Stimulated activated CD8-positive, alpha-beta memory T cell treated with anti-CD3 and anti-CD28 coated beads, Interleukin-4, amount 100 ng/mL, for 24 hours (primary cell): ENCODE measurements at regions not wholly inside any gene's neighbourhood (a gene's known extent, or its start where the extent isn't known, plus 50 kb on each side); places are given as distances from the start of the nearest gene placed in this dataset.

Experiments
- DNase-seq: peaks from one replicate; pipeline ENCODE4 v3.0.0-alpha.2; 2020; ENCODE audit warnings: low read depth

DNA sequence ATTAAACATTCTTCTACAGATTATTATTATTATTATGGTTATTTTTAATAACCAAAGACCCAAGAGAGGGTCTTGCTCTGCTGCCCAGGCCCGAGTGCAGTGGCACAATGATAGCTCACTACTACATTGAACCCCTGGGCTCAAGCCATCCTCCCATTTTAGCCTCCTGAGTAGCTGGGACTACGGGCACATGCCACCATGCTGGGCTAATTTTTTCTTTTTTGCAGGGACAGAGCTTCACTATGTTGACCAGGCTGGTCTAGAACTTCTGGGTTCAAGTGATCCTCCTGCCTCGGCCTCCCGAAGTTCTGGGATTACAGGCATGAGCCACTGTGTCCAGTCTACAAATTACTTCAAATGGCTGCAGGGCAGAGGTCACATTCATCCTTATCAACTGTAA, 179.8 kb downstream of the KCNRG start:
- no peak for DNase-seq

DNA sequence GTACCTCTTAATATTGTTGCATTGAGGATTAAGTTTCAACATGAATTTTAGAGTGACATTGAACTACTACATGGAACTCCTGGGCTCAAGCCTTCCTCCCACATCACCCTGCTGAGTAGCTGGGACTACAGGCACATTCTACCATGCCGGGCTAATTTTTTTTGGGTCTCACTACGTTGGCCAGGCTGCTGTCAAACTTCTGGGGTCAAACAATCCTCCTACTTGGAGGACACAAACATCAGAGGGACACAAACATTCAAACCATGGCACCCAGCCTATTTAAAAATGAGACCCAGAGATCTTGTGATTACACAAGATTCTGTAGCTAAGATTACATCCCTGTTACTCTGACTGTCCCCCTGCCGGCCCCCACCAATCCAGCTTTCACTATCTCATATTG, 180.9 kb downstream of the KCNRG start:
- DNase-seq = no peak

DNA sequence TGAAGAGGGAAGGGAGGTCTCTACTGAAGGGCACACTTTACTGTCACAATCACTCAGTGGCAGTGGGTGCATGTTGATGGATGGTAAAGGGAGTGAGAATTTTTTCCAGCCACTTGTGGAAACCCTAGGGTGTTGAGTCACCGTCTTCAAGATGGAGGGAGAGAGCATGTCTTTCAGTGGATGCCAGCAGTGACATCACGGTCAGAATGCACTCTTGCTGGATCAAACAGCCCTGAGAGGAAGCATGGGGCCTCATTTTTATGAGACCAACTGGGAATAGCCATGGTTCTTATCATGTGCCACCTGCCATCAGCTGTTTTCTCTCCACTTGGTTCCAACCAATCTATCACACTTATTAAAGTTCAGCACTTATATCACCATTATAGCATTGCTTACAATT, 182.5 kb downstream of the KCNRG start:
- no peak for DNase-seq

DNA sequence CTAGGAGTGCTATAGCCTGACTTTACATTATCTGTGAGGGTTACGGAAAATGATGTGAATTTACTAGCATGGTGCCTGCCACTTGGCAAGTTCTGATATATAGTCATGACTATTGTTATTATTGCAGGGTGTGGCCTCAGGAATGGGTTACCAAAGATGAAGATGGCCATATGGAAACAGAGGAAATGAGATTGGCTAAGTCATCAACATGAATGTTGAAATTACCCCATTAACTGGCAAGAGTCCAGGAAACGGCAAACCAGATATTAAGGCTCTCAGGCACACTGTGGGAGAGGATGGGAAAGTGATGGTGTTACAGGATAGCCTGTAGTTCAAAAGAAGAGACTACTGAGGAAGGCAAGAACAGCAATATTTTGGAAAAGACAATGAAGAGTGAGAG, 183.3 kb downstream of the KCNRG start:
- no peak for DNase-seq

DNA sequence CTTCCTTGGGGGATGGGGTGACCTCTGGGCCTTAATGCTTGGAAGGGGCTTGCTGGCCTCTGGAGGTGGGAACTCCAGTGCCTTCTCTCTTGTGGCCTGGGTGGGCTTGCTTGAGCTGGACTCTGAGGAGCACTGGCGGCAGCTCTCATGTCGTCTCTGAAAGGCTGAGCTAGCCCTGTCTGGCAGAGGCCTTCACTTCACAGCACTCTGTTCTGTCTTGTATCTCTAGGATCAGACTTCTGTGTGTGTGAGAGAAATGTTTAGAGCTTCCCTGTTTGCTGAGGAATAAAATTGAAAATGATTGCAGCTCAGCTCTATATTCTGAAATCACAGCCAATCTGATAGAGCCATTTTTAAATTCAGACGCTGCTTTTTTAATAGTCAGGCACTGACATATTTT, 185.3 kb downstream of the KCNRG start:
- DNase-seq = no peak

DNA sequence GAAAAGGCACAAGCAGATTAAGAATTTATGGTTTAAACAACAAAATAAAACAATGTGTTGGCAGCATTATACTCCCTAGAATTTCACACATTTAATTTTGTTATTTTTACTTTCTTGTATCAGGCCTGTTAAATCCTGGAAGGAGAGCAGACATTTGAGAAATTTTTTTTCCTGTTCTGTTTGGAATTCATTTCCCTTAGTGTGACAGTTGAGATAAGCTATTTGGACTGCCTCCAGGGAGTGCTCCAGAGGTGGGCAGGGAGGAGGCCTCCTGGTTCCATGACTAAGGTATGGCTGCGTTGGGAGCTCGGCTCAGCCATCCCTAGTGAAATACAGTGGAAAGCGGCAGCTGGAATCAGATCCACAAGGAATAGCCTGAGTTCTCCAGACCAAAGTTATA, 185.7 kb downstream of the KCNRG start:
- no peak for DNase-seq

DNA sequence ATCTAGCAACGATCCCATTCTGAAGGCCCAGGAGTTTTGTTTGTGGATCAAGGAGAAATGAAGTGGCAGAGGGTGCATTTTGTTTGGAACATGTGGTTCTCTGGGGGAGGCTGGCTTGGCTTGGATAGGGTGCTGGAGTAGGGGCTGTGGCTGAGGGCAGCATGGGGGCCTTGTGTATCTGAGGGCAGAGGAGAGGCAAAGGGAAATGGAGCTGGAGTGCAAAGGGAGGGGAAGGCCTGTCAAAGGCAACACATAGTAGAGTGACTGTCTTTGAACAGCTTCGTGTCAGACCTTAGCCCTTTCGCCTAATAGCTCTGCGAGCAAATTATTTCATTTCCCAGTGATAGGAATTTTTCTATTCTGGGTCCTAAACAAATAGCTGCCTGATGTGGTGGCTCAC, 187.2 kb downstream of the KCNRG start:
- DNase-seq = no peak

DNA sequence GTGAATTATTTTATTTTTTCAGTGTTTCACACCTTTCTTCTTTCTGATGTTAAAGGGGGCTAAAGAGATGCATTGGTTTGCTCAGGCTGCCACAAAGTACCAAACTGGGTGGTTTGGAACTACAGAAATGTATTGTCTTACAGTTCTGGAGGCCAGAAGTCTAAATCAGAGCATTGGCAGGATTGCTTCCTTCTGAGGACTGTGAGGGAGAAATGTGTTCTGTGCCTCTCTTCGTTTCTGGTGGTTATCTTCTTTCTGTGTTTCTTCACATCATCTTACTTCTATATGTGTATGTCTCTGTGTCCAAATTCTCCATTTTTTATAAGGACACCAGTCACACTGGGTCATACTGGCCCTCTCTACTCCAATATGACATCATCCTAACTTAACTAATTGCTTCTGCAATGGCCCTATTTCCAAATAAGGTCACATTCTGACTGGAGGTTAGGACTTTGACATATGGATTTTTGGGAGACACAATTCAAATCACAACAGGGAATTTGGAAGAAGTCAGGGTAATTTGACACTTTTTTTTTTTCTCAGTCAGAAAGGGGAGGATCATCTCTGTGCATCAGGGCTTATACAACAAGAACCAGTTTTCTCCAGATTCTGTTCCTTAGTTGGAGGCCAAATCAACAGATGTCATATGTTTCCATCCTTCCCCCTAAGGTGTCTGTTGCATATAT, 188.2 kb downstream of the KCNRG start:
- no peak for DNase-seq

DNA sequence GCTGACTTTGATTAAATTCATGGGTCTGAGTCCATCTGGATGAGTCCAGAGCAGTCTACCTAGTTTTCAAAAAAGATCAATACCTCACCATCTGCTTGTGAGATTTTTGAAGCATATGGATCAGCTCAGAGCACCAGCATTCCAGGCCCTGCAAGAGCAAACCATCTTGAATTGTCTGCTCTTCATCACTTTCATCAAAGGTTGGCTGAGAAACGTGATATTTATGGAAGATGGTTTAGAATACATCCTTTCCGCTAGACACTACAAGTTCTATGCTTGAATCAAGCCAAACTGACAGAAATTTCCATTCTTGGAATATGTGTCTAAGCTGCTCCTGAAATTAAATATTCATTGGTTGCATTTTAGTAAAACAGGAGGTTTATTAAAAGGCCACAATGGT, 190.3 kb downstream of the KCNRG start:
- DNase-seq = no peak

DNA sequence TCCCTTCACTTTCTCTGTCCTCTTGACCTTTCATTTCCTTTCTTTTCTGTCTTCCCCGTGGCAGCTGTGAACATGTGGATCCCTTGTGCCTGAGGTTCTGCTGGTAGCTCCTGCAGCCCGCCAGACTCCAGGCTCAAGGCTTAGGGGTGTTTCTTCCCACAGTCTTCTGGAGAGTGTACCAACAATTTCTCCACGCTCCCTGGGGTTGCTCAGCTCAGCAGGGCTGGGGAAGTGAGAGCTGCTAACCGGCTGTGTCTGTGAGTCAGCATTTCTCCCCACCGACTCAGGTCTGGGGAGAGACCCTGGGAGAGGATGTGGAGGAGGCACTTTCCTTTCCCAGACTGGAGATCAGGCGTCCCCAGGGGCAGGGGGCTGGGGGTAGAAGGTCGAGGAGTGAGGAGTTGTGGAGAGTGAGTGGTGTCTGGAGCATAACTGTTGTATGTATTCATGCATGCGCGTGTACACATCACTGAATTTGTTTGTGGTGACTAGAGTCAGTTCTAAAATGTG, 193.6 kb downstream of the KCNRG start:
- DNase-seq = no peak

DNA sequence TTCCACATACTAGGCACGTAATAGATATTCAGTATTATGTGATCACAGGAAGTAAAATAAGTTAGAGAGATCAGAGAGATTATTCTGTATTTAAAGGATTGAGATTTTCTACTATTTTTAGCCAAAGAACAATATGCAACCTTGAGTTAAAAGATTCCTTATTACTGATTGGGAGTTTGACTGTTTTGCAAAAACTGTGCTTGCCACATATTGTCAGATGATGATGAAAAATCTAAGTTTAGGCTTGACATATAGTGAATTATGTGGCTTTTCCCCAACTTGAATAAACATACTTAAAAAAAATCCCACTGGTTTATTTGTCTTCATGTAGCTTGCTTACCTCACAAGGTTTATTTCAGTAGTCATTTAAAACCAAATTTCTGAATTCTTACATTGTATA, 194.4 kb downstream of the KCNRG start:
- DNase-seq = no peak

DNA sequence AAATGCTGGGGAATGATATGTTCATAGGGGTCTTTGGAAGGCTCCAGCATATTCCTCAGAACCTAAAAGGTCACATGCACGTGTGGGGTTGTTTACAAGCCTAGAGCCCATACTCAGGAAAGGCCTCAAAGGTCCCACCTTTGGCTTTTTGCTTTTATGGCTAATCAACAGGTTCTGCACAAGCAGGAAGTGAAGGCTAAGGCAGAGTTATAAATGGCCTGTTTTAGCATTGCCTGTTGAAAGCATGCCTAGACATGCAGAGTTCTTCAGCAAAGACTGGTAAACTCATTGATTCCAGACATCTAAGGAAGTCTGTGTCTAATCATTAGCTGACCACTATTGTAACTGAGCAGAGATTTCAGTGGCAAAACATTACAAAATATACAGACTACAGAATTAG, 198.3 kb downstream of the KCNRG start:
- DNase-seq = no peak

DNA sequence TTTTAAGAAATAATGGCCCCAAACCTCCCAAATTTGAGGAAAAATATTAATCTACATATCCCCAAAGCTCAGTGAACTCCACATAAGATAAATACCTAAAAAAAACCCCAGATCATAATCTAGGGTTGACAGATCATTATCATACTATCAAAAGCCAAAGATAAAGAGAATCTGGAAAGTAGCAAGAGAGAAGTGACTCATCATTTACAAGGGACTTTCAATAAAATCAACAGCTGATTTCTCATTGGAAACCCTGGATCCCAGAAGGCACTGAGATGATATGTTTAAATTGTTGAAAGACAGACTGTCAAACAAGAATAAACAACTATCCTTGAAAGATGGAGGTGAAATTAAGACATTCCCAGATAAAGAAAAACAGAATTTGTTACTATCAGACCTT, 199.3 kb downstream of the KCNRG start:
- no peak for DNase-seq

DNA sequence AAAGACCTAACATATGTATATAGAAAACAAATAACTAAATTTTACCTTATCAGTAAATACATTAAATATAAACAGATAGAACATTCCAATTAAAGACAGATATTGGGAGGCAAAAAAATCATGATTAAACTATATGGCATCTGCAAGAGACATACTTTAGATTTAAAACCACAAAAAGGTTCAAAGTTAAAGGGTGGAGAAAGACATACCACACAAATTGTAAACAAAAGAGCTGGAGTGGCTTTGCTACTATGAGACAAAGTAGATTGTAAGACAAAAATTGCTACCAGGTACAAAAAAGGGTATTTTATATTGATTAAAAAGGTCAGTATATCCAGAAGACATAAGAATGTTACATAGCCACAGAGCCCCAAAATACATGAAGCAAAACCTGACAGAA, 200.2 kb downstream of the KCNRG start:
- no peak for DNase-seq

DNA sequence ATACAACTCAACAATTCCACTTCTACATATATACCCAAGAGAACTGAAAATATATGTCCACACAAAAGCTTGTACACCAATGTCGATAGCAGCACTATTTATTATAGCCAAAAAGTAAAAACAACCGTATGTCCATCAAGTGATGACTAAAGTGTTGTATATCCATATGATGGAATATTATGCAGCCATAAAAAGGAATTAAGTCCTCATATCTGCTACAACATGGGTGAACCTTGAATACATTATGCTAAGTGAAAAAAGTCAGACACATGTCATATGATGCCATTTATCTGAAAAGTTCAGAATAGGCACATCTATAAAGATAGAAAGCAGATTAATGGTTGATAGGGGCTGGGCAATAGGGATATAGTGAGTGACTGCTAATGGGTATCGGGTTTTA, 204.5 kb downstream of the KCNRG start:
- DNase-seq = no peak

DNA sequence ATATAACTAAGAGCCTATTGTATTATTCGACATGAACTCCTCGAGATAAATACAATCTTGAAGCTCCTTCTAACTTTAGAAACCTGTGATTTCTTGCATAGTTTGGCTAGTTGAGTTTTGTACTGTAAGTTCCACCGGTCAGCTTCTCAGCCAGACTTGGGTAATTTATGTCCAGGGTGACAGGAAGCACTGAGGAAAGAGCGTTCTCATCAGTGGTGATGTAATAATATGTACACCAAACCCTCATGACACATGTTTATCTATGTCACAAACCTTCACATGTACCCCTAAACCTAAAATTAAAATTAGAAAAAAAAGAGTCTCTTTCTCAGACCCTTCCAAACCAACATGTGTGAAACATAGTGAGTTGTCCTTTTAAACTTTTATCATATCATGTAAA, 205.7 kb downstream of the KCNRG start:
- DNase-seq = no peak

DNA sequence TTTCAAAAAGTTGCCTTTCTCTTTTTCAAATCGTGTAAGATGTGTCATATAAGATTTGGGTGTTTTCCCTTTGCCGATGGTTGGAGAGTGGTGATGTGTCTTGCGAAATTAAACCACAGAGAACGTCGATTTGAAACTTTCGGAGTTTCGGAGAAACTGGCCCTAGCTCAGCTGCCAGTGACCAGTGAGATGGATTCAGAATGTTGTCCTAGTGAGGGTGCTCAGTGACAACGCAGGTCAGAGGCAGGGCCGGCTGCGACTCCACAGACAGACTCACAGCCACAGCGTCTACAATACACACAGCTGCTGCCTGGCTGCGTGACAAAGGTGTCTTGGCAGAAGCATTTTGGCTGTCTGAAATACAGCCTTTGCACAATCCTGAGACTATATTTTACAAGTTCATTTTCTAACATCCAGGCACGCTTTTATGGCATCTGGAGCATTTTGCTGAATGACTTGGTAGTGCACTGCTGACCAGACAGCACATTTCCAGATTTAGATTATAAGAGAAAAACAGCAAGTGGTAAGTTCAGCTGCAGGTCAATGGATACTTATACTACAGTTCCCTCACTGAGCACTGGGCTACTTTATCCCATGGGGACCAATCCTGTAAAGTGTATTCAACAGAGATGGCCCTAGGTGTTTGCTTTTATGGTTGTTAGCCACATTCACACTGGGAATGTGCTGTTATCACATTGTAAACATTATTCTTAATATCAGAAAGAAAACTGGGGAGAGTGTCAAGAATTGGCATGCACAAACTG, 207.5 kb downstream of the KCNRG start:
- DNase-seq = no peak

DNA sequence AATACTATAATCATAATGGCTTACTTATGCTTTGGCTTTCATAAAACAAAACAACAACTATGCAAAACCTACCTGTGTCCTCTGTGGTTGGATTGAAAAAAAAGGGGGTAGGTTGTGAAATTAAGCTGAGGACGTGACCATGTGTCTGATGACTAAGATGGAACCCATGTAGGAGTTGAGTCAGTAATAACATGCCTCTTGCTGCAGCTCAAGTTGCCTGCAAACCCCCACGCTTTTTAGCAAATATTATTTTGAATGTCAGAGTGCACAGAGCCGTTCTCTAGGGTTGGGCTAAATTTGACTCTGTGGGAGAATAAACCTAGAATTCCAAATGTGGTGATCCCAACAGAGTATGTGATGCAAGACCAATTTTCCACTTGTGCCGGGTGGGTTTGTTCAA, 209.3 kb downstream of the KCNRG start:
- no peak for DNase-seq

DNA sequence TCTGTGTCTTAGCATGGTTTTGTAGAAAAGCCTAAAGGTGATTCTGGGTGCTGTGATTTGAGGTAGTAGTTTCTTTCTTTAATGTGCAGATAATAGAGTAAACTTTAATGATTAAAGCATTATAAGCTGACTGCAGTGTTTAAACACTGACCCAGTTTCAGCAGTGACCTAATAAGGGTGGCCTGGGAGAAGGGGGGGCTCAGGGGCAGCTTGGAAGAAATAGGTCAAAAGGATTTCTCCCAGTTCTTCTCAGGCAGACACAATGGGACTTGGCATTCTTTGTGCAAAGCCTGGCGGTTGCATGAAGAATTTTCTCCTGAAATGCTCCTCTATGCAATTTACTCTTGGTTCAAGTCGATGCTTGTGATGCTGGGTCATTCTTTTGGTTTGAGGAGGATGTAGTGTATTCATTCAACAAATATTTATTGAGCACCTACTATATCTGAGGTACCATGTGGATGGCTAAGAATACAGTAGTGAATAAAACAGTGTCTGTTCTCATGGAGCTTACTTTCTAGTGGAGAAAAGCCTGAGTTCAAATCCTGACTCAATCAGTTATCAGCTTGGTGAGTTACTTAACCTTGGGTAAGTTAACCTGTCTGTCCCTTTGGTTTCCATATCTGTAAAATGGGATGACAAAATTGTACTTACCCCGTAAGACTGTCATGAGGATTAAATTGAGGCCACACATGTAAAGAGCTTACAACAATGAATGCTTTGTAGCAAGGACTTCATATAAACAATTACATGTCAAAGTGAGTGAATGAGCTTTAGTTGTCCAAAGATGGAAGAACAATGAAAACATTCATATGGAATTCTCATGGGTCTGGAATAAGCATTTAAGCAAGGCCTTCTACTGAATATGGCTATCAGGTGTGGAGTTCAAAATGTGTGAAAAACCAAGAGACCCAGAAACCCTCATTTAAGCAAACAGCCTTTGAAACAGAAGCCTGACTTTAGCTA, 210.2 kb downstream of the KCNRG start:
- no peak for DNase-seq

DNA sequence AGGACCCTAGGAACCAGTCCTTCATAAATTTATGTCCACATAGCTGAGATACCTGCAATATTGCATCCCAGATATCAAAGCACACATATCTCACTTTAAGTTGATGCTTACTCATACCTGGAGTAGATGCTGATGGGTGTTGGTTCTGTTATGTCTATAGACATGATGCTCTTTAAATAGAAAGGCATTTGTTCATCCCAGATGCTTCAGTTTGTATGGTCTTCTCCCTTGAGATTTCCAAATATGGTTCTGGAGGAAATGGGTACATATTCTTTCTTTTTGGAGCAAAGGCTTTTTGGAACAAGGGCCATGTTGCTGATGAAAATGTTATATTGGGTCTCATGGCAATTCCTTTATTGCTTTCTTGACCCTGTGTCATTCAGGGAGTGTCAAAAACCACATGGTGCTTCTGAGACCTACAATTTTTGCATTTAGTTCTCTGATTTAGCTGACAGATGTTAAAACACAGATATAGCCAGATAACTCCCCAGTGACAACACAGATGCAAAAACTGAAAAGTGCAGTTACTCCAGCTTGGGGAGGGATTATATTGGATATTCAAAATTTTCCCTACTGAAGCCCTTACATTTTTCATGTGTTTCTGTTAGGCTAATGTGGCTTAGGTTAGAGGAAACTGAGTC, 211.4 kb downstream of the KCNRG start:
- DNase-seq = no peak

DNA sequence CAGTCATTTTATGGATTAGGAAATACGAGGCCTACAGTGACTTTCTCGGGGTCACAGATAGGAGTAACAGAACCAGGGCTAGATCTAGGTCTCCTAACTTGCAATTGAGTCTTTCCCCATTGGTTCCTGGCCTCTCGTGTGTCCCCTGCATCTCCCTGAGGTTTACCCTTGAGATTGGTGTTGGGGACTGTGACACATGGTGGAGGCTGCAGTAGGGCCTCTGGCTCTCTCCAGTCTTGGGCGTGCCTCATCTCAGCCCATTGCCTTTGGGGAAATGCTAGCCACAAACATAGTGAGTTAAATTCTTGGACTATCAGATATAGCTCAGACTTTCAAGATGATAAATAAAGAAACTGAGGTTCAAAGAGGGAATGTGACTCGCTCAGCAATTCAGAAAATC, 212.1 kb downstream of the KCNRG start:
- no peak for DNase-seq

DNA sequence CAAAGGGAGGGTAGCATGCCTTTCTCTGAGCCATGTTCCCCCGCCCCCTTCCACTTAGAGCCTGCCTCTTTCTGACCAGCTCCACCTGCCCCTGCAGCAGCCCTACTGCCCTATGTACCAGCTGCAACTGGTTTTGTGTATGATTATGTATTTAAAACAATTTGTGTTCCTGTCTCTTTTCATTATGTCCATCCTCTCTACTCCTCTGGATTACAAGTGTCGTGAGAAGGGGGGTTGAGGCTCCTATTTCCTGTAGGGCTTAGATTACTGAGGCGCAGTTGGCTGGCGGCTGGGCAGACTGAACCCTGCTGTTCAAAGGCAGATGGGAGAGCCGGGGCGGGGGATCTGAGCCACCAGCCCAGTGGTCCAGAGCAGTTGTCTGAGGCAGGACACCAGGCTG, 213.3 kb downstream of the KCNRG start:
- DNase-seq = no peak
